H1 (cell line): ENCODE measurements at regions not wholly inside any gene's neighbourhood (a gene's known extent, or its start where the extent isn't known, plus 50 kb on each side); places are given as distances from the start of the nearest gene placed in this dataset.

Experiments
- CTCF ChIA-PET: fragments of 300-600 bp; sonication (Branson Sonifier 250); formaldehyde crosslinking; loops from one replicate; lab custom pipeline; 2021; ENCODE audit not compliant: partially characterized antibody; lab: Charles Lee
- POLR2A ChIA-PET: fragments of 300-600 bp; sonication (Branson Sonifier 250); formaldehyde crosslinking; loops from one replicate; lab custom pipeline; 2021; ENCODE audit warnings: inconsistent platforms; ENCODE audit not compliant: partially characterized antibody; lab: Charles Lee
- DNase-seq, 2 experiments: peaks; one replicate each; pipeline versions ENCODE4 v3.0.0 to v3.0.0-alpha.2; 2010 to 2022; ENCODE audit warnings: low spot score in 2 of 2, low read depth in 1 of 2, mixed read lengths in 1 of 2
- FAIRE-seq: peaks from 2 replicates; lab custom pipeline; 2011; peaks lifted over from hg19 to GRCh38; lab: Jason Lieb, UNC
- H2AFZ ChIP-seq: 2 replicates; pipeline ENCODE4 v1.8.1; 2012; ENCODE audit warnings: low read length, inconsistent platforms
- H2AK5ac ChIP-seq: 2 replicates; pipeline ENCODE4 v1.6.1; 2013; ENCODE audit warnings: low read depth, low read length
- H2BK120ac ChIP-seq: replicated peaks from 2 replicates; pipeline ENCODE3; 2013; ENCODE audit warnings: low read depth, low read length, inconsistent platforms
- H2BK12ac ChIP-seq: 2 replicates; pipeline ENCODE4 v1.6.1; 2013; ENCODE audit warnings: low read depth, low read length
- H2BK15ac ChIP-seq: 2 replicates; pipeline ENCODE4 v1.6.1; 2013; ENCODE audit warnings: low read length
- H2BK20ac ChIP-seq: 2 replicates; pipeline ENCODE4 v1.6.1; 2013; ENCODE audit warnings: low read length
- H2BK5ac ChIP-seq: 2 replicates; pipeline ENCODE4 v1.6.1; 2013; ENCODE audit warnings: low read depth, low read length
- H3K14ac ChIP-seq: 2 replicates; pipeline ENCODE4 v1.6.1; 2013; ENCODE audit warnings: inconsistent platforms; ENCODE audit not compliant: insufficient read length
- H3K18ac ChIP-seq: 2 replicates; pipeline ENCODE4 v1.6.1; 2013; ENCODE audit warnings: low read length; ENCODE audit errors: extremely low read depth
- H3K23ac ChIP-seq: 2 replicates; pipeline ENCODE4 v1.6.1; 2013; ENCODE audit warnings: inconsistent platforms; ENCODE audit not compliant: insufficient read length
- H3K23me2 ChIP-seq: 2 replicates; pipeline ENCODE4 v1.6.1; 2013; ENCODE audit warnings: low read depth, low read length
- H3K27ac ChIP-seq: 2 replicates; pipeline ENCODE4 v1.6.1; 2011; ENCODE audit warnings: low read depth, low read length, inconsistent platforms
- H3K27me3 ChIP-seq, 4 experiments: replicated peaks in 1 of 4; 1 replicate in 1 of 4; 2 replicates in 3 of 4; pipeline versions ENCODE4 v1.6.1 to v1.8.1; 2011 to 2013; ENCODE audit warnings: low read length in 3 of 4, mild to moderate bottlenecking in 3 of 4, inconsistent platforms in 2 of 4, mixed read lengths in 2 of 4, moderate library complexity in 1 of 4; ENCODE audit not compliant: control insufficient read depth in 3 of 4, insufficient read depth in 3 of 4; ENCODE audit errors: extremely low read depth in 1 of 4
- H3K36me3 ChIP-seq, 4 experiments: 2 replicates each; pipeline versions ENCODE4 v1.6.1 to v1.8.1; 2011 to 2013; ENCODE audit warnings: mild to moderate bottlenecking in 4 of 4, low read length in 3 of 4, moderate library complexity in 2 of 4, control low read depth in 1 of 4, inconsistent platforms in 1 of 4; ENCODE audit not compliant: insufficient read depth in 4 of 4, control insufficient read depth in 2 of 4
- H3K4ac ChIP-seq: replicated peaks from 2 replicates; pipeline ENCODE3; 2013; ENCODE audit warnings: low read length, low read depth, mixed read lengths, inconsistent platforms; ENCODE audit not compliant: insufficient read length
- H3K4me1 ChIP-seq, 4 experiments: replicated peaks in 1 of 4; 1 replicate in 1 of 4; 2 replicates in 3 of 4; pipeline versions ENCODE4 v1.6.1 to v1.8.1; 2011 to 2013; ENCODE audit warnings: low read length in 3 of 4, inconsistent platforms in 2 of 4, mixed read lengths in 1 of 4; ENCODE audit not compliant: insufficient read depth in 4 of 4, control insufficient read depth in 3 of 4
- H3K4me2 ChIP-seq, 2 experiments: 2 replicates each; pipeline versions ENCODE4 v1.6.1 to v1.8.1; 2011 to 2013; ENCODE audit warnings: low read depth in 2 of 2, low read length in 2 of 2, control low read depth in 1 of 2, inconsistent platforms in 1 of 2, mild to moderate bottlenecking in 1 of 2; ENCODE audit not compliant: insufficient read depth in 1 of 2
- H3K4me3 ChIP-seq, 4 experiments: fragments of 200-600, 300-600 bp in 1 of 4; sonication (generic), shearing (Covaris generic), sonication (Bioruptor Twin) in 1 of 4; 2 replicates each; pipeline versions ENCODE4 v1.5.1 to v1.8.1; 2011 to 2016; ENCODE audit warnings: low read length in 4 of 4, low read depth in 3 of 4, control low read depth in 2 of 4, inconsistent platforms in 2 of 4, mild to moderate bottlenecking in 2 of 4, mixed read lengths in 1 of 4, moderate library complexity in 1 of 4; ENCODE audit not compliant: insufficient read depth in 2 of 4; ENCODE audit errors: extremely low read depth in 1 of 4
- H3K56ac ChIP-seq: replicated peaks from 2 replicates; pipeline ENCODE3; 2013; ENCODE audit warnings: low read depth, mild to moderate bottlenecking, mixed read lengths, low read length, inconsistent platforms; ENCODE audit not compliant: insufficient read length
- H3K79me1 ChIP-seq: 2 replicates; pipeline ENCODE4 v1.6.1; 2013; ENCODE audit warnings: low read depth, low read length, control low read depth
- H3K79me2 ChIP-seq, 2 experiments: 2 replicates each; pipeline versions ENCODE4 v1.6.1 to v1.8.1; 2012 to 2013; ENCODE audit warnings: low read length in 2 of 2, mild to moderate bottlenecking in 2 of 2, inconsistent platforms in 1 of 2; ENCODE audit not compliant: insufficient read depth in 2 of 2, control insufficient read depth in 1 of 2
- H3K9ac ChIP-seq, 4 experiments: replicated peaks in 1 of 4; 1 replicate in 1 of 4; 2 replicates in 3 of 4; pipeline versions ENCODE4 v1.6.1 to v1.8.1; 2011 to 2013; ENCODE audit warnings: low read depth in 3 of 4, low read length in 3 of 4, control low read depth in 2 of 4, mild to moderate bottlenecking in 2 of 4, moderate library complexity in 2 of 4, inconsistent platforms in 1 of 4; ENCODE audit errors: extremely low read depth in 1 of 4
- H3K9me3 ChIP-seq, 2 experiments: 2 replicates each; pipeline versions ENCODE4 v1.6.1 to v1.8.1; 2012 to 2013; ENCODE audit warnings: mild to moderate bottlenecking in 2 of 2, moderate library complexity in 2 of 2, control low read depth in 1 of 2, inconsistent platforms in 1 of 2, low read depth in 1 of 2, low read length in 1 of 2, mixed read lengths in 1 of 2; ENCODE audit not compliant: insufficient read depth in 2 of 2
- H4K20me1 ChIP-seq, 2 experiments: replicated peaks in 1 of 2; 2 replicates each; pipeline versions ENCODE3 to v1.8.1; 2011 to 2013; ENCODE audit warnings: inconsistent platforms in 2 of 2, low read length in 2 of 2, mild to moderate bottlenecking in 1 of 2; ENCODE audit not compliant: insufficient read depth in 2 of 2, control insufficient read depth in 1 of 2
- H4K5ac ChIP-seq: 2 replicates; pipeline ENCODE4 v1.6.1; 2013; ENCODE audit warnings: low read length, low read depth, mixed read lengths, inconsistent platforms; ENCODE audit not compliant: insufficient read length
- H4K8ac ChIP-seq: 2 replicates; pipeline ENCODE4 v1.8.0; 2013; ENCODE audit warnings: mild to moderate bottlenecking, moderate library complexity, low read length, inconsistent platforms; ENCODE audit not compliant: insufficient read depth; ENCODE audit errors: extremely low read depth
- H4K91ac ChIP-seq: replicated peaks from 2 replicates; pipeline ENCODE3; 2013; ENCODE audit warnings: low read length, mixed read lengths, inconsistent platforms; ENCODE audit not compliant: insufficient read length
- BCL11A ChIP-seq, 2 experiments: IDR thresholded peaks; one replicate each; pipeline ENCODE4 v1.6.1; 2011; ENCODE audit warnings: low read depth in 2 of 2, low read length in 2 of 2, mild to moderate bottlenecking in 2 of 2
- CHD2 ChIP-seq: IDR thresholded peaks from 2 replicates; pipeline ENCODE4 v1.6.1; 2012; ENCODE audit warnings: low read length, improper control_type of control experiment
- FOSL1 ChIP-seq: IDR thresholded peaks from 2 replicates; pipeline ENCODE4 v1.6.1; 2011; ENCODE audit warnings: mild to moderate bottlenecking, low read depth, low read length, moderate library complexity; ENCODE audit not compliant: insufficient read depth
- NANOG ChIP-seq: IDR thresholded peaks from 2 replicates; pipeline ENCODE4 v1.6.1; 2011; ENCODE audit warnings: low read length, low read depth, mild to moderate bottlenecking, inconsistent platforms; ENCODE audit not compliant: insufficient read depth, poor library complexity, severe bottlenecking
- NRF1 ChIP-seq: IDR thresholded peaks from 2 replicates; pipeline ENCODE4 v1.6.1; 2011; ENCODE audit warnings: mild to moderate bottlenecking, low read depth, low read length, improper control_type of control experiment
- PHF8 ChIP-seq: fragments of 200-600 bp; sonication (generic); conservative IDR thresholded peaks from 2 replicates; pipeline ENCODE4 v1.7.1; 2012; ENCODE audit warnings: low read depth, mild to moderate bottlenecking, inconsistent platforms, low read length, moderate library complexity
- POLR2AphosphoS5 ChIP-seq: IDR thresholded peaks from 2 replicates; pipeline ENCODE4 v1.6.1; 2011; ENCODE audit warnings: low read depth, low read length
- RXRA ChIP-seq: IDR thresholded peaks from 2 replicates; pipeline ENCODE4 v1.6.1; 2011; ENCODE audit warnings: low read depth, mild to moderate bottlenecking, low read length, moderate library complexity; ENCODE audit not compliant: insufficient read depth
- SP2 ChIP-seq: IDR thresholded peaks from 2 replicates; pipeline ENCODE4 v1.6.1; 2012; ENCODE audit warnings: mild to moderate bottlenecking, low read length, inconsistent platforms
- SP4 ChIP-seq: IDR thresholded peaks from 2 replicates; pipeline ENCODE4 v1.6.1; 2012; ENCODE audit warnings: low read length, inconsistent platforms
- SRF ChIP-seq: IDR thresholded peaks from 2 replicates; pipeline ENCODE4 v1.6.1; 2011; ENCODE audit warnings: mild to moderate bottlenecking, low read depth, low read length, moderate library complexity
- TBP ChIP-seq: IDR thresholded peaks from 2 replicates; pipeline ENCODE4 v1.6.1; 2011; ENCODE audit warnings: low read depth, low read length, improper control_type of control experiment

DNA sequence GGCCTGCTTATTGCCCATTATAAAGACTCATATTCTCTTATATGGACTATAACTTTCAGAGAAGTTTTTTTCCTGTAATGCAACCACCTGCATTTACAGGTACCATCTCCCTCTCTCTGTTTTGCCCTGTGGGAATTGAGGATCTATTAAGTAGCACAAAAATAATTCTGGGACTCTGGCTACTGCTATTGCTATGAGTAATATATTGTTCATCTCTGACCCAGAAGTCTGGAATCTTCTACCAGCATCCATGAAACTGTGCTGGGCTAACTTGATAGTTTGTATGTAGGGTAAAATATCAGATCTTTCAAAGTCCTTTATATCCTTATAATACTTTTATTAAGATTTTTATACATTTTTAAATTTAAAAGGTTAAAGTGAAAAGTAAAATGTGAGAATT, 607.2 kb downstream of the EFNA5 start:
- Histone ChIP-seq H3K23ac (no peak overlapping the region), H3K27me3 (peaks cover 0 to 1% (median 0%) of the 10 kb centered on the region in 4 experiments; a peak in 1 of 7 replicates), H3K4ac (no peak overlapping the region), H4K20me1 (no peaks in the 10 kb centered on the region)
- no peak for FAIRE-seq
- no peak for TF ChIP-seq PHF8
- TF ChIP-seq RXRA = no peak
- TF ChIP-seq FOSL1 = no peak
- TF ChIP-seq CHD2 = no peak
- no peak for TF ChIP-seq BCL11A (IDR thresholded peaks at IDR 0.05; ENCODE audit: low read depth in 2 of 2, low read length in 2 of 2)
- TF ChIP-seq TBP = no peak
- no peak for TF ChIP-seq SRF
- no peak for TF ChIP-seq NANOG
- no peak for TF ChIP-seq NRF1
- no peak for TF ChIP-seq POLR2AphosphoS5
- TF ChIP-seq SP4 = no peak
- no peak for TF ChIP-seq SP2
- TF ChIP-seq, all 59 proteins: peak for 0
- POLR2A ChIA-PET = no interaction called here
- H3K56ac ChIP-seq = no peak overlapping the region
- H3K14ac ChIP-seq = no peak overlapping the region
- no peak overlapping the region for H2BK120ac ChIP-seq
- no peaks in the 10 kb centered on the region for H3K9me3 ChIP-seq
- H3K27ac ChIP-seq = no peak overlapping the region
- H4K5ac ChIP-seq = no peak overlapping the region
- no peak overlapping the region for H2BK20ac ChIP-seq
- no peak overlapping the region for H2BK5ac ChIP-seq
- H3K79me2 ChIP-seq = no peaks in the 10 kb centered on the region
- H4K8ac ChIP-seq = no peak overlapping the region
- H3K18ac ChIP-seq = no peak overlapping the region
- no peak overlapping the region for H2AK5ac ChIP-seq
- H3K23me2 ChIP-seq = no peaks in the 10 kb centered on the region
- H3K36me3 ChIP-seq = no peaks in the 10 kb centered on the region
- H3K4me1 ChIP-seq = peaks cover 0 to 10% (median 3%) of the 10 kb centered on the region in 4 experiments; a peak in 1 of 7 replicates
- no peak overlapping the region for H2BK15ac ChIP-seq
- no peak overlapping the region for H3K4me3 ChIP-seq
- H3K4me2 ChIP-seq = no peak overlapping the region
- CTCF ChIA-PET = no interaction called here
- H4K91ac ChIP-seq = no peak overlapping the region
- H2BK12ac ChIP-seq = no peak overlapping the region
- no peak overlapping the region for H2AFZ ChIP-seq
- no peak overlapping the region for H3K9ac ChIP-seq
- no peaks in the 10 kb centered on the region for H3K79me1 ChIP-seq
- no peak for DNase-seq
